H1 (cell line): ENCODE measurements at regions not wholly inside any gene's neighbourhood (a gene's known extent, or its start where the extent isn't known, plus 50 kb on each side); places are given as distances from the start of the nearest gene placed in this dataset.

ENCODE experiments used
- ATF2 ChIP-seq: IDR thresholded peaks from 2 replicates; pipeline ENCODE4 v1.6.1; 2012; ENCODE audit warnings: low read length, inconsistent platforms
- CREB1 ChIP-seq: IDR thresholded peaks from 2 replicates; pipeline ENCODE4 v1.6.1; 2012; ENCODE audit warnings: inconsistent platforms
- MAFK ChIP-seq: IDR thresholded peaks from 2 replicates; pipeline ENCODE4 v1.6.1; 2012; ENCODE audit warnings: low read depth, mild to moderate bottlenecking, improper control_type of control experiment, low read length
- NRF1 ChIP-seq: IDR thresholded peaks from 2 replicates; pipeline ENCODE4 v1.6.1; 2011; ENCODE audit warnings: mild to moderate bottlenecking, low read depth, low read length, improper control_type of control experiment
- RAD21 ChIP-seq, 2 experiments: IDR thresholded peaks in 1 of 2; conservative IDR thresholded peaks in 1 of 2; 2 replicates each; pipeline ENCODE4 v1.6.1; 2011; ENCODE audit warnings: low read depth in 2 of 2, low read length in 2 of 2, improper control_type of control experiment in 1 of 2, inconsistent platforms in 1 of 2, mild to moderate bottlenecking in 1 of 2, moderate library complexity in 1 of 2
- TAF7 ChIP-seq: optimal IDR thresholded peaks from 2 replicates; pipeline ENCODE3; 2011; ENCODE audit warnings: low read depth, mild to moderate bottlenecking, inconsistent platforms, low read length, moderate library complexity, borderline replicate concordance

- TF ChIP-seq ATF2, result no peak
- no peak for TF ChIP-seq NRF1
- TF ChIP-seq CREB1, result no peak
- no peak for TF ChIP-seq MAFK
- TF ChIP-seq RAD21 (IDR thresholded peaks at IDR 0.05 in 1 of 2, conservative IDR thresholded peaks at IDR 0.05 in 1 of 2; ENCODE audit: low read depth in 2 of 2, low read length in 2 of 2), result no peak
- TF ChIP-seq TAF7, result no peak
- TF ChIP-seq, all 59 proteins: peak for 0
Observed at GRCh38 chr4:140291259-140291658, 82.2 kb upstream of the SCOC start (continued).
